GM19351 (cell line): ENCODE measurements at regions not wholly inside any gene's neighbourhood (a gene's known extent, or its start where the extent isn't known, plus 50 kb on each side); places are given as distances from the start of the nearest gene placed in this dataset.
"Not testable (repeated sequence)": the region's sequence is repeated elsewhere in the genome, so short reads cannot be mapped to it uniquely, and the experiment has no call there.

ENCODE experiments used
- ATAC-seq: cut with Tn5 transposase; IDR thresholded peaks from one replicate; pipeline ENCODE4 v1.9.1; 2021; ENCODE audit warnings: mild to moderate bottlenecking, moderate library complexity; ENCODE audit not compliant: unreplicated experiment

DNA sequence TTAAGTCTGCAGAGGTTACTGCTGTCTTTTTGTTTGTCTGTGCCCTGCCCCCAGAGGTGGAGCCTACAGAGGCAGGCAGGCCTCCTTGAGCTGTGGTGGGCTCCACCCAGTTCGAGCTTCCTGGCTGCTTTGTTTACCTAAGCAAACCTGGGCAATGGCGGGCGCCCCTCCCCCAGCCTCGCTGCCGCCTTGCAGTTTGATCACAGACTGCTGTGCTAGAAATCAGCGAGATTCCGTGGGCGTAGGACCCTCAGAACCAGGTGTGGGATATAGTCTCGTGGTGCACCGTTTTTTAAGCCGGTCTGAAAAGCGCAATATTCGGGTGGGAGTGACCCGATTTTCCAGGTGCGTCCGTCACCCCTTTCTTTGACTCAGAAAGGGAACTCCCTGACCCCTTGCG is 2146.3 kb upstream of the WWC1 start:
- not testable (repeated sequence) for ATAC-seq

DNA sequence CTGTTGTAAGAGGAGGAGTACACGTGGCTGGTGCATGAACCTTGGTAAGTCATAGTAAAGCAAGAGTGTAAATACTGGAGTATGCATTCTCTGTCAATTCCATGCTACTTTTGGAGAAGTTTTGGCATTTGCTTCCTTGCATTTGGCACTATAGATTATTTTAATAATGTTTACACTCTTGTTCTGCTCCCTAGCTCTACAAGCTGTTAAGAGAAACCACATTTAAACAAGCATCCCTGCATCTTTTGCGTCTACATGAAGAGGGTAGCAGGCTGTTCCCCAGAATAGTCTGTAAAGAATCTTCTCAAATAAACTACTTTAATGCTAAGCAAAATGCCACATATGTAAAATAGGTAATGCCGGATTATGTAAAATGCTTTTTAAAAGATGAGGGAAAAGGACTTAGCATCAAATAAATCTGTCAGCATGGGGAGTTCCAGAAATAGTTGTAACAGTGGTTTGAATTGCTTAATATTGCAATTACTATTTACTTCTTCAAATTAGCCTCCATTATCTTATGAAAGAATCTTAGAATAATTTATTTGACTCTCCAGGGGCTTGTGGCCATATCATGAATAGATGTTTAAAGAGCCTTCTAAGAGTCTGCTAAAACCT is 2127.3 kb upstream of the WWC1 start:
- no peak for ATAC-seq

DNA sequence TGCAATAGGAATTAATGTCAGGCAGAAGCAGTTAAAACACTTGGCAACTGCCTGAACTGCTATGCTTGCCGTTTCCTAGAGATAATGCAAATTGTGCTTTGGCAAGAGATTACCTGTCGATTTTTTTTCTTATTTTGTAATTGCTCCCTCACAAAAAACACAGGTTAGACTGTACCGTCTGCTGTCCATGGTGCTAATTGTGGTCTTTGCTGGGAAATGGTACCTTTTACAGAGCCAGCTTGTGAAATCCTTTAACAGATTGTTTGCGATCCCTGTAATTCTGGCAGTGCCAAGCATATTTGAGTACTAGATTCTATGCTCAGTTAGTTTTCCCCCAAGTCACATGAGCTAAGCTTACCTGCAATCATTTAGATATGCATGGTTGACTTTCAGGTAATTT is 2125.8 kb upstream of the WWC1 start:
- no peak for ATAC-seq

DNA sequence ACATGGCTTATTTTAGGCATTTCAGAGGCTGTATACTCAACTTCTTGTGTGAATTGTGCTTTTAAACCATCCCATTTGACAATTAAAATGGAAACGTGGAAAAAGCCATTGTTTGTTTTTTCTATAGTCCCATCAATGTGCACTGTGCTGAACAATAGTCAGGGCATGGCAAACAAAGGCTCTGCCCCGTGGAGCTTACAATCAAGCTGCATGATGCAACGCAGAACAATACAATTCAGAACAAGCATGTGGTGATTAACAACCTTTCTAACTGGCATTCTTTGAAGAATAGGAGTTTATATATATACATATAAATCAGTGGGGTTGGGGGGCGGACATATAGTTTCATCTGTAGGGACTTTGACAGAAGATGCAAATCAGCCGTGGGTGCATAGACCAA is 2125.4 kb upstream of the WWC1 start:
- ATAC-seq, result no peak

DNA sequence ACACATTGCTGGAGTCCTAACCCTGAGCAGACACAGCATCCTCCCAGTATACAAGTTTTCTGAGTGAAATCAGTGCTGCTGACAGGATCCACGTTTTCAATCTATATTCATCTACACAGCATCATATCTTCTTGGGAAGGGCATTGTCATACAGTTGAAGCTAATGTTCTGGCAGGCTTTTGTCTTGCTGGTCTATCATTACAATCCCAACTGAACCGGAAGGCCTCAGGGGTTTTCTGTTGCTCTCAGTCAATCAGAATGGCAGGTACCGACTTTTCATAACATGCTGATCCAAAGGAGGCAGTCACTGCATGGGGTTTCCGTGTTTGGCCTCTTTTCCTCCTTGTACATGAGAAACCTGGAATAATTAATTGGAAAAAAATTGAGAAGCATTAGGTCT is 2118.8 kb upstream of the WWC1 start:
- no peak for ATAC-seq

DNA sequence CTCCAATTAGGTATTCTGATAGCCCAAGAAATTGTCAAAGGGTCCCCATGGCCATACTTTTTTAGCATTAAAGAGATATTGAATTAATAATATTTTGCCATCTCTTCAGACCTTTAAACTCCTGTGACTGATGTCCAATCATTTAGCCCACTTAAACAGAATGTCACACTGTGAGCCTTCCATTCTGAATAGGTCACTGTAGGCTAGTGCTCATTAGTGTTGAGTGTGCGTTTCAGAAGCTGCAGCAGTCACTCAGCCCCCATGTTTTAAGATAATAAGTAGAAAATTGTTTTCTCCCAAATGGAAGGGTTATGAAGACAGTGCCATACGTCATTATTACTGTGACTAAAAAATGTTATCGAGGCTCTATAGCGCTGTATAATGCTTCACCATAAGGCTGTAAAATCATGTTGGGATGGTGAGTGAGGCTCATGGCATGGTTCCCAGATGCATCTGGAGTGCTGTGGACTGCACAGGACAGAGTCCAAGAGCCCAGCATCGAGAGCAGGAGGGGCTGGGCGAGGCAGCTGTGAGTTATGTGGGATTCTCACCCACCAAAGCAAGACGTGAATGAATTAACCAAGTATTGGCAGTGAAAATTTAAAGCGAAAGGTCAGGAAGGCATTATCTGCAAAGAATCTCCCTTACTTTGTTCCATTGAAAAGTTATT is 2112.9 kb upstream of the WWC1 start:
- no peak for ATAC-seq

DNA sequence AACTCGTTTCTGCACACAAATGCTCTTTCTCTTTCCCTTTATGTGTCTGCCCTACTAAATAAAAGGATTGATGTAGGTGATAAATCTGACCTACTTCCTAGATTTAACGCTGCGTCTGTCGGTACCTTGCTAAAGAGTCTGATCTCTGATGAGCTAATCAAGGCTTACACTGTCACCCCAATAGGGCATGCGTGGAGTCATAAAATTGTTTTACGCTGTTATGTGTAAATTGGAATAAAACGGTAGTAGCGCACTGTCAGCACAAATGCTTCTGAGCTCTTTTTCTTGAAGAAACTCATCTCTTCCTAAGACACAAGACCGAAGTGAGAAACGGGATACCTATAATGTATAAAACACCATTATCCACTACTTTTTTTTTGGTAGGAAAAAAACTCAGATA is 2106.3 kb upstream of the WWC1 start:
- ATAC-seq, result no peak

DNA sequence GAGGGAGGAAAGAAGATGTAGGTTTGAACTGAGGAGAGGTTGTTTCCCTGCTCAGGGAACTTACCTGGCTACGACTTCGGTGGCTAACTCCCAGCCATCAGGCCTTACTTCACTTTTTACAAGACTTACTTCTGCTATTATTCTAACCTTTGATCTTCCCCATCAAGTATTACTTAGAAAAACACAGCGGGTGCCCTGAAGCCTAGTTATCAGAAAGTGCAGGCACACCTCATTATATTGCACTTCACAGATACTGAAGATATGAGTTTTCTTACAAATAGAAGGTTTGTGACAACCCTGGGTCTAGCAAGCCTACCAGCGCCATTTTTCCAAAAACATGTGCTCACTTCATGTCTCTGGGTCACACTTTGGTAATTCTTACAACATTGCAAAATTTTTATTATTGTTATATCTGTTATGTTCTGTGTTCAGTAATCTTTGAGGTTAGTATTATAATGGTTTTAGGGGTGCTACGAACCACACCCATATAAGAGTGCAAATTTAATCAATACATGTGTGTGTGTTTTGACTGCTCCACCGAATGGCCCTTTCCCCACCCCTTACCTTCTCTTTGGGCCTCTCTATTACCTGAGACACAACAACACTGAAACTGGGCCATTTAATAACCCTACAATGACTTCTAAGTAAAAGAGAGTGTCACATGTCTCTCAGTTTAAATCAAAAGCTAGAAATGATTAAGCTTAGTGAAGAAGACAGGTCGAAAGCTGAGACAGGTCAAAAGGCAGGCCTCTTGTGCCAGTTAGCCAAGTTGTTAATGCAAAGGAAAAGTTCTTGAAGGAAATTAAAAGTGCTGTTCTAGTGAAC is 2102.7 kb upstream of the WWC1 start:
- no peak for ATAC-seq

DNA sequence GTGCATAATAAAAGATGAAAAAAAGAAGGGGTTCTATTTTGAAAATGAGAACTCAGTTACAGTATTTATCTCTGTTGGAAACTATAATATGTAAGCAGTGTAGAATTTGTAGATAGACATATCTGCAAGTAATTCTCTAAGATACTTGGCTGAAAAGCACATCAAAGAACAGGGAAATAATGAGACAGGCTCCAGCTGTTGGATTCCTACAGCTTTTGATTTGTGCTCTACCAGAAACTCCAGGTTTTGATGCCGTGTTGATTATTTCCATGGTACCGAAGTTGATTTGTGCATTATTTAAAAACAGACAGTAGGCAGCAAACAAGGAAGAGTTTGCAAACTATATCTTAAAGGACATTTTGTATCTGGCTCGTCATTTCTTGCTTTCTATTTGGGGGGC is 2098.7 kb upstream of the WWC1 start:
- ATAC-seq, result no peak

DNA sequence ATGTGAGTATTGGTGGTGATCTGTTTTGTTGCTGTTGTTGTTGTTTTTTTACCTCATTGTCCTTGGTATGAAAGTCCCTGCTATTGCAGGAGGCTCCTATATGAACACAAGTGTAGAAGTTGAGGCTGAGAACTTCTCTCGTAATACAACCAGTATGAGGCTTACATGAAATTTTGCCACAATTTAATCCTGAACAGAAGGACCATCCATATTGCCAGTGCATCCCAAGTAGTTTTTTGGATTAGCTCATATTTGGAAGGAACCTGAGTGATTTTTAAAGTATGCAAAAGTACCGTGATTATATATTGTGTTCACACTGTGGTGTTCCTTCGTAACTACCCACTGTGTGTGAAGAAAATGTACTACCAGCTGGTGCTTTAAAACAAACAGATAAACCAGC is 2095.5 kb upstream of the WWC1 start:
- ATAC-seq, result no peak

DNA sequence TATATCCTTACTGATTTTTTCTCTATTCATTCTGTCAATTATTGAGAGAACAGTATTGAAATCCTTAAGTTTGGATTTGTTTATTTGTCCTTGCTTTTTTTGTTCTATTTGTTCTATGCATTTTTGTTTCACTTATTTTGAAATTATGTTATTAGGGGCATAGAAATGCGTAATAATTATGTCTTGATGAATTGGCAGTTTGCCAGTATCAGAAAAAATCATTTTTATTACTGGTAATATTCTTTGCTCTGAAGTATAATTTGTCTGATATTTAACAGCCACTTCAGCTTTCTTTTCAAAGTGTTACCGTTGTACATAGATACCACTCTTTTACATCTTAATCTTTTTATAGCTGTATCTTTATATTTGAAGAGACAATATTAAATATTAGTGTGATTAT is 2090.9 kb upstream of the WWC1 start:
- no peak for ATAC-seq

DNA sequence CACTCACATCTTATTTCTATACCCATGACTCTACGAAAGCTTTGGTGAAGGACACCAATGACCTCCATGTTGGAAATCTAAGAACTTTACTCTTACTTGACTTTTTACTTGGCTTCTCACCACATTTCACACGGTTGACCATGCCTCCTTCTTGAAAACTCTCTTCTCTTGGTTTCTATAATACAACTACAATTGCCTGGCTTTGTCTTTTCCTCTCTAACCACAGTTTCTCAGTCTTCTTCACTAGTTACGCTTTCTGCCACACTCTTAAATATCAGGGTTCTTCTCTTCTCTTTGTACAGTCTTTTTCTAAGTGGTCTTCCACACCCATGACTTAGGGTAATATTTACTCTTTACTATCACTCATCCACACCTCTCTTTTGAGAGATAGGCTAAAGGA is 2079.8 kb upstream of the WWC1 start:
- no peak for ATAC-seq

DNA sequence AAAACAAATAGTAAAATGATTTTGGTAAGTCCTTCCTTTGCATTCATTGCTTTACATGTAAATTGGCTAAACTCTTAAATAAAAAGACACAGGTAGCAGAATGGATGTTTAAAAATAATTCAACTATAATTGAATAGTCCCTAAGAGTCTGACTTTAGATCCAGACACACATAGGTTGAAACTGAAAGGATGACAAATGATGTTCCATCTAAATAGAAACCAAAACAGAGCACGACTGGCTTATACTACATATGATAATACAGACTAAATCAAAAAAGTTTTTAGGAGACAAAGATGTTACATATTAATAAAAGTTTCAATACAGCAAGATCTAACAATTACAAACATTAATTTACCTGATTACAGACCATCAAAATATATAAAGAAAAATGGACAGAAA is 2055.1 kb upstream of the WWC1 start:
- no peak for ATAC-seq

DNA sequence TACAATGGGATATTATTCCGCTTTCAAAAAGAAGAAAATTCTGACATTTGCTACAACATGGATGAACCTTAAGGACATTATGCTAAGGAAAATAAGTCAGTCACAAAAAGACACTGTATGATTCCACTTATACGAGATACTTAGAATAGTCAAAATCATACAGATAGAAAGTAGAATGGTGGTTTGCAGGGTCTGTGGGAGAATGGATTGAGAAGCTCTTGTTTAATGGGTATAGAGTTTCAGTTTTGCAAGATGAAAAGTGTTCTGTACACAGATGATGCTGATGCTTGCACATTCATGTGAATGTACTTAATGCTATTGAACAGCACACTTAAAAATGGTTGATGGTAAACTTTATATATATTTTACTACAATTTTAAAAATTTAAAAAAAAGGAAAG is 2050.7 kb upstream of the WWC1 start:
- ATAC-seq, result no peak

DNA sequence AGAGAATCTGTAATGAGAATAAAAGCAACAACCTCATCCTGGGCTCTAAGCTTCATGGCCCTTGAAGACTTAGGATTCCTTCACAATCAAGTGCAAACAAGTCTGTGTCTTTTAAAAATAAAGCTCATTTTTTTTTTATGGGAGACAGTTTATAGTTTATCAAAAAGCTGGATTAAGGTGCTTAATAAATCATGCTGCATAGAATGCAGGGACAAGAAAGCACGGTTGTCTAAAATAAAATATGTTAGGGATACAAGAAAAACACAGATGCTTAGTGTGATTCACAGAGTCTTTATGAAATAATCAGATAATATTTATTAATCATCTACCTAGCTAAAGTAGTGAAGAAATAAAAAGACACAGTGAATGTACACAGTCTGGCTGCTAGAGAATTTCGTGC is 2045.9 kb upstream of the WWC1 start:
- no peak for ATAC-seq

DNA sequence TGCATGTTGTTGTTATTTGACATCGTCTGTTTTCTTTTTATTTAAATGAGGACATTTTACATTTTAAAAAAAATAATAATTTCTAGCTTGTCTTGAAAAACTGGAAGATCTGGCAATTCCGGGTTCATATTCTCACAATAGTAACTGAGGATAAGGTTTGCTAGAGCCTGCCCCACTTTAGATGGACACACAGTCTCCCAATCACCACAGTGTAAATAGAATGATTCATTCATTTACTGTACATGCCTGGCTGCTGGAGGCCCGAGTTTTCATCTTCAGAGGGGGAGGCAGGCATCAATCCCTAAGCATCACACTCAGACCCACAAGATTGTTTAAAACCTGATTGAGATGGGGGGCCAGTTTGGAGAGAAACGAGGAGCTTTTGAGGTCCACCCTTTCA is 2039.7 kb upstream of the WWC1 start:
- no peak for ATAC-seq

DNA sequence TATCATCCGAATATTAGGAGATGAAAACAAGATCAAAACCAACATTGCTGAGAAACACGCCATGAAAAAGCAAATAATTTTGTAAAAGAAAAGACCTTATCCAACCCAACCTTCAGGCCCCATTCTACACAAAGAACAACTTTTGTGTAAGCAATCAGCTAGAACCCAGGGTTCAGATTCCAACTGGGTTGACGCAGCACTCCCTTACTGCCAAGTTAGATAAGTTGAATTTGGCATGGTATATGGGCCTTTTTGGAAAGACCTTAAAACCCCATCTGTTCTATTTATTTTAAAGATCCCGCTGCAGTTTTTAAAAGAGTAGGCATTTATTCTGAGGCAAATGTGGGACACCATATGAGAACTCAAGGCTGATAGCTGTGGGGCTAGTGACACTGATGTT is 2033.8 kb upstream of the WWC1 start:
- no peak for ATAC-seq

DNA sequence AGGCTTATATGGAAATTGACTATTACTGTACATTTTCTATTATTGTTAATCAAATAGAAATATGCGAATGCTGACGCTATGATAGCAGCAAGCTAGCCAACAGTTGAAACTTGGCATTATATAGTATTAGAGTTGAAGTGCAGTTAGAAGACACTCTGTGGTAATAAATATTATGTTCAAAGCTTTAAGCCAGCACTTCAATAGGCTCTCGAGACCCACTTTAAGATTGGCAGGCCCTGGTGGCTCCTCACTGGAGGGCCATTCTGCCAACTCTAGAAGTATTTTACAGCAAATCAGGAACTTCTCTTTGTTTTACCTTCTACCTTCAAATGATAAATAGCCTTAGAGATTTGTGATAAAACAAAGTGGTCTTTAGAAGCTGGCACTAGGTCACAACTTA is 2029.0 kb upstream of the WWC1 start:
- ATAC-seq, result no peak

DNA sequence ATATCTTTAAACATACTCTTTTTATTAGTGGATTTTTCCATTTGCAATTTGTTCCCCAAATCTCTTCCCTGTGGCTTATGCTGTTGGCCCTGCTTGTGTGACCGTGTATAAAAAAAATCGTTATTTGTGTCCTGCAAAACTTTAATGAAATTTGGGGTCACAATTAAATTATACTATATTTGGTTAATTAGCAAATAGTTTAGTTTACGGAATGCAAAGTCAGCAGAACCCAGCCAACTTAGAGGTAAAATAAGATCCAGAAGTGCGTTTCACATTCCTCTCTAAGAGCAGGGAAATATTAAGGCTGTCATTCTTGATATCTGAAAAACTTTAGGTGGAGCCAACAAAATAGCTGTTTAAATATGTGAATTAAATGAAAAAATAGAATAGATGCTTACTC is 2023.5 kb upstream of the WWC1 start:
- no peak for ATAC-seq

DNA sequence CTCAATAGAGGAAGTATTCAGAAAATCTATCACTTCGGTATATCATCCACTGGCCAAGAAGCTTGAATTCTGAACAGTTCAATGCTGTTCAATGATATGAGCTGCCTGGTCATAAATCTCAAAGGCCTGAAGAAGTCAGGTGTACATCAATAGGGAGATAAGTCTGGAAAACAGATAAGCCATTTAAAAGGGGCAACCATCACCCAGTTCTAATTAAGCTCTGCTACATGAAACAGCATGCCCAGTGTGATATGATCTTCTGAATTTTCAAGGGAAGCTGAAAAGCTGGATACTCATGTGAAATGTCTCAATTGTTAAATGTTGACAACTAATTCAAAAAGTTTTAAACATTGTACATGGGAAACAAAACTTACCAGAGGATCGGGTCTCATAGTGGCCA is 2020.7 kb upstream of the WWC1 start:
- no peak for ATAC-seq

DNA sequence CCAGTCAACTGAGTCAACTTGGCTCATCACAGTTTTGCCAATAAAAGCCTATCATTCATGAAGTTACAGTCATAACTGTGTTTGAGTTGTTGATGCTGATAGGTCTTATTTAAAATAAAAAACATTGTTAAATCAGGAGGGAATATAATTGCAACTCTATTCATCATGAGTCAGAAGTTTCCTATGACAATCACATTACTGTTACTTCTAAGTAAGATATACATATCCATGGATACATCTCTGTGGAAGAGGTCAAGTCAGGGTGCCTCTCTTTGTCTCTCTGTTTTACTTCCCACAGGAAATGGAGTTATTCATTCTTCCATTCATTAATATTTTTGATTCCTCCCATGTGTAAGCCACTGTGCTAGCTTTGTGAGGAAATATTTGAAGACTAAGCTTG is 2015.4 kb upstream of the WWC1 start:
- ATAC-seq, result no peak

DNA sequence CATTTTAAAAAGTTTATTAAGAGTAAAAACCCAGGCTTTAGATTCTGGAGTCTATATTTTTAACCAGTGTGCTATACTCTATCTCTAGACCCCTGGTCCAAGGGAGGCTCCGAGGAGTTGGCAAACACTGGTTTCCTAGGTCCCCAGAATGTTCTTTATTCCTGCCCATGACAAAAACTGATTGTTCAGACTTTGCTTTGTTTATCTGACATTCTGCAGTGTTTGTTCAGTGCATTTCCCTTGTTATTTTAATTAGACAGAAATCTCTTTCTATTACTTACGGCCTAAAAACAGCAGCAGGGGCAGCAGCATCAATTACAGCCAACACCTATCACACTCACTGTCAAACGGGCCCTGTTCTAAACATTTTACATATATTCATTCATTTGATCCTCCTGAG is 2011.6 kb upstream of the WWC1 start:
- ATAC-seq, result no peak
